ENCODE measurements at regions not wholly inside any gene's neighbourhood (a gene's known extent, or its start where the extent isn't known, plus 50 kb on each side); places are given as distances from the start of the nearest gene placed in this dataset.

DNA sequence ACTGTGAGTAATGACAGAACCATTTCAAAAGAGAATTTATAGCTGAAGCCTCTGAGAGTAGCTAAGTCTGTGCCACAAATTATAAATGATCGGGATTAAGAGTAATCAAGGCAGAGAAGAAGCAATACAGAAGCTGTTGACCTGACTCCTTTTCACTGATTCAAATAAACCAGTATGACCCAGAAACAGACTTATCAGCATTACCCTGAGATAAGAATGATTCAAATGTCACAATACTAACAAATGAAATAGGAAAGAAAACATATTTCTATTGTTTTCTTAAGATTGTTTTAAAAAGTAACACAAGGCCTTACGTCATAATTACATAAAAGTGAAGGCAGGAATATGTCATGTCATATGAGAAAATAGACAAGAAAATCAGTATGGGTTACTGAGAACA is 1534.6 kb downstream of the SI start:
- Mint-ChIP-seq H3K36me3 (no peaks in the 10 kb centered on the region), H3K4me3 (no peak overlapping the region), H3K9me3 (no peaks in the 10 kb centered on the region), H3K27ac (no peak overlapping the region), H3K4me1 (ENCODE audit: unreplicated experiment) (no peaks in the 10 kb centered on the region), H3K27me3 (no peaks in the 10 kb centered on the region)
- TF ChIP-seq, protein P1, sequence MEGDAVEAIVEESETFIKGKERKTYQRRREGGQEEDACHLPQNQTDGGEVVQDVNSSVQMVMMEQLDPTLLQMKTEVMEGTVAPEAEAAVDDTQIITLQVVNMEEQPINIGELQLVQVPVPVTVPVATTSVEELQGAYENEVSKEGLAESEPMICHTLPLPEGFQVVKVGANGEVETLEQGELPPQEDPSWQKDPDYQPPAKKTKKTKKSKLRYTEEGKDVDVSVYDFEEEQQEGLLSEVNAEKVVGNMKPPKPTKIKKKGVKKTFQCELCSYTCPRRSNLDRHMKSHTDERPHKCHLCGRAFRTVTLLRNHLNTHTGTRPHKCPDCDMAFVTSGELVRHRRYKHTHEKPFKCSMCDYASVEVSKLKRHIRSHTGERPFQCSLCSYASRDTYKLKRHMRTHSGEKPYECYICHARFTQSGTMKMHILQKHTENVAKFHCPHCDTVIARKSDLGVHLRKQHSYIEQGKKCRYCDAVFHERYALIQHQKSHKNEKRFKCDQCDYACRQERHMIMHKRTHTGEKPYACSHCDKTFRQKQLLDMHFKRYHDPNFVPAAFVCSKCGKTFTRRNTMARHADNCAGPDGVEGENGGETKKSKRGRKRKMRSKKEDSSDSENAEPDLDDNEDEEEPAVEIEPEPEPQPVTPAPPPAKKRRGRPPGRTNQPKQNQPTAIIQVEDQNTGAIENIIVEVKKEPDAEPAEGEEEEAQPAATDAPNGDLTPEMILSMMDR (conservative IDR thresholded peaks at IDR 0.05) = no peak
- DNase-seq (ENCODE audit: extremely low spot score, unreplicated experiment) = no peak

DNA sequence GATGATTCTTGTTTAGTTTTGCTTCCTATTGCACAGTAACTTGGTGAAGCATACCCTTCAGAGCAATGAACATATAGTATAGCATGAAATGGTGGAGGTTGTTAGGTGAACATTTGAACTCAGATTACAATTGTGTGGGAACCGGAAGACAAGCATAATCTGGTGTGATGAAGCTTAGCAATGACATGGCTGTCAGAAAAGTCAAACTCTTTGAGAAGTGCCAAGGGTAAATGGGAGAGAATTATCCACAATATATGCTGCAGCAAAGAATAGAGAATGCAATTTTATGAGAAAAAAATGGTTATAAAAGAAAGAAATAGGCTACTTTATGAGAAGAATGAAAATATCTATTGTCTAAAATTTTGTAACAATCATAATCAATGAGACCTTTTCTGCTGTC is 1536.7 kb downstream of the SI start:
- no peaks in the 10 kb centered on the region for H3K9me3 Mint-ChIP-seq
- no peaks in the 10 kb centered on the region for H3K27me3 Mint-ChIP-seq
- H3K36me3 Mint-ChIP-seq = no peaks in the 10 kb centered on the region
- DNase-seq (ENCODE audit: extremely low spot score, unreplicated experiment) = no peak
- H3K4me3 Mint-ChIP-seq = no peak overlapping the region
- H3K27ac Mint-ChIP-seq = no peak overlapping the region
- TF ChIP-seq, protein P1 (conservative IDR thresholded peaks at IDR 0.05) = no peak
- no peaks in the 10 kb centered on the region for H3K4me1 Mint-ChIP-seq (ENCODE audit: unreplicated experiment)

DNA sequence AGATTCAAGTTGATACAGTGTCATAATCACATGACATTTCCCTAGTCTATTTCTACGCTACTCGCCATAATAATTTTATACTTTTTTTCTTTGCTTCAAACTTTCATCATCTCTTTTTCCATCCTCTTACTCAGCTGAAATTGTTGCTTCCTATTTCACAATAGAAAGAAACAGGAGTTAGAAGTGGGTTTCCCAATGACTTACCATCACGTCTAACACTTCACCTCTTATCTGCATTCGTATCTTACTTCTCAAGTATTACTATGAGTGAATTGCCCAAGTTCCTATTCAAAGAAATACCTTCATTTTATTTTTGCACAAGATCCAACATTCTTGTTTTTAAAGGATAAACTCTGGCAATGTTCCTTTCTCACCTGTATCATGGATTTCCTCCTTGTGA is 1539.9 kb downstream of the SI start:
- TF ChIP-seq, protein P1 (conservative IDR thresholded peaks at IDR 0.05) = no peak
- no peaks in the 10 kb centered on the region for H3K9me3 Mint-ChIP-seq
- no peak overlapping the region for H3K4me3 Mint-ChIP-seq
- no peaks in the 10 kb centered on the region for H3K36me3 Mint-ChIP-seq
- no peaks in the 10 kb centered on the region for H3K27me3 Mint-ChIP-seq
- no peak for DNase-seq (ENCODE audit: extremely low spot score, unreplicated experiment)
- H3K4me1 Mint-ChIP-seq (ENCODE audit: unreplicated experiment) = no peaks in the 10 kb centered on the region
- no peak overlapping the region for H3K27ac Mint-ChIP-seq

DNA sequence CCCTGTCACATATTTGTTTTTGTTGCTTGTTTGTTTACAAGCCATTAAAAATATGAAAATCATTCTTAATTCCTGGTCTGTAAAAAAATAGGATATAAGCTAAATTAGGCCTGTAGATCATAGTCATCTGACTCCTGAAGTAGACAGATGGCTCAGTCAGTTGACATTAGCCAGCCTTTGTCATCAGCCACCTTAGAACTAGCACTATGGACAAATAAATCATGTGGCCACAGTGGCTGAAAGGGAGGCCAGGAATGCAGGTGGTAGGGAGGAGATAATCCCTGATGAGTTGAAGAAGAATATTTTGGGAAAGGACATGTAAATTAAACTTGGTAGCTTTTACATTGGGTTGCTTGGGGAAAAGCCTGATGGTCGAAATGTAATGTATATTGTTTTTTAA is 1544.9 kb downstream of the SI start:
- no peak for DNase-seq (ENCODE audit: extremely low spot score, unreplicated experiment)
- no peaks in the 10 kb centered on the region for H3K36me3 Mint-ChIP-seq
- H3K9me3 Mint-ChIP-seq = no peaks in the 10 kb centered on the region
- no peaks in the 10 kb centered on the region for H3K27me3 Mint-ChIP-seq
- no peak overlapping the region for H3K4me3 Mint-ChIP-seq
- TF ChIP-seq, protein P1 (conservative IDR thresholded peaks at IDR 0.05) = no peak
- H3K4me1 Mint-ChIP-seq (ENCODE audit: unreplicated experiment) = no peaks in the 10 kb centered on the region
- no peak overlapping the region for H3K27ac Mint-ChIP-seq

DNA sequence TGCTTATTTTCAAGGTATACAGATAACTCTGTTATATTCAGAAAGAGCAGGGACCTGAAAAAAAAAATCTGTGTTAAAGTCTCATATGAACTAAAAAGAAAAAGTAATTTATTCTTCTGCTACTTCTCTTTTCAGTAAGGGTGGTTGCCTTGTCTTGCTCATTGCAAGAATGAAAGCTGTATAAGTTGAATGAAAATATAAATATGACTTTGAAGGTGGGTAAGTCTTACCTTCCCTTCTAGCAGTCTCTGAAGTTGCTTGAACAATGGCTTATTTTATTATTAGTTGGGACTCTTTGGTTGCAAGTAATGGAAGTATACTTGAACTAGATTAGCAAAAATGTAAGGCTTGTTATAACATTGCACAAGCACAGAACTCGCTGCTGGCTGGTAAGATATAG is 1554.9 kb downstream of the SI start:
- Mint-ChIP-seq H3K27ac (no peak overlapping the region), H3K4me1 (ENCODE audit: unreplicated experiment) (no peaks in the 10 kb centered on the region), H3K4me3 (no peak overlapping the region), H3K27me3 (no peaks in the 10 kb centered on the region), H3K36me3 (no peaks in the 10 kb centered on the region), H3K9me3 (no peaks in the 10 kb centered on the region)
- DNase-seq (ENCODE audit: extremely low spot score, unreplicated experiment) = no peak
- TF ChIP-seq, protein P1 (conservative IDR thresholded peaks at IDR 0.05) = no peak

DNA sequence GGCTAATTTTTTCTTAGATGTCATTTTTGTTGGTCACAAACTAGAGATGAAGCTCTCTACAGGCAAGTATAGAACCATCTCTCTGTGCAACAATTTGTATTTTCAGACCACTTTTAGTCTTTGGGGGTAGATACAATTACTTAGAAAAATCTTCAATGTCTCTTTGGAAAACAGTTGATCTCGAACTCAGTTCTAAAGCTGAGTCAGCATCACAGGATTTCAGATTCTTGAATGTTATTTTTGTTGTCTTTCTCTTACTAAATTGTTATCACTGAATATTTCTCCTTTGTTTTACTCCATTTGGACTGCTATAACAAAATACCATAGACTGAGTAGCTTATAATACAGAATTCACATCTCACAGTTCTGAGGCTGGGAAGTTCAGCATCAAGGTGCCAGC is 1557.0 kb downstream of the SI start:
- Mint-ChIP-seq H3K27me3 (no peaks in the 10 kb centered on the region), H3K4me3 (no peak overlapping the region), H3K27ac (no peak overlapping the region), H3K36me3 (no peaks in the 10 kb centered on the region), H3K9me3 (no peaks in the 10 kb centered on the region), H3K4me1 (ENCODE audit: unreplicated experiment) (no peaks in the 10 kb centered on the region)
- TF ChIP-seq, protein P1 (conservative IDR thresholded peaks at IDR 0.05) = no peak
- DNase-seq (ENCODE audit: extremely low spot score, unreplicated experiment) = no peak
